Fibroblast of upper back skin (primary cell): ENCODE measurements at regions not wholly inside any gene's neighbourhood (a gene's known extent, or its start where the extent isn't known, plus 50 kb on each side); places are given as distances from the start of the nearest gene placed in this dataset.
"Not testable (repeated sequence)": the region's sequence is repeated elsewhere in the genome, so short reads cannot be mapped to it uniquely, and the experiment has no call there.

Experiments used
- DNase-seq: peaks from one replicate; pipeline ENCODE4 v3.0.0-alpha.2; 2013

DNA sequence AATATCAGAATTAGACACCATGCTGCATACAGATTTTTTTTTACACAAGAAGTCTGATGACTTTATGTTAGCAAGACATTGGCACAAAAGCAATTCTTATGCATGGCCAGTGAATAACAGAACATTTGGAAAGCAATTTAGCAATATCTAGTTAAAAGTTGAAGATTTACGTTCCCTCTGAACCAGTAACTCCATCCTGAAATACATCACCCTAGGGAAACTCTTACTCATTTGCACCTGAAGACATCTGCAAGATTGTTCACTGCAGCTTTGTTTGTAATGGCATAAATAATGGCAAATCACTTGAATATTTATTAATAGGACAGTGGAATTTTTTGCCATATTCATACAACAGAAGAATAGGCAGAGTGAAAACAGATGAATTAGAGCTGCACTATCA, 670.0 kb upstream of the NOVA1 start:
- DNase-seq, result no peak

- DNase-seq, result no peak
These were observed 672.9 kb upstream of the NOVA1 start for GRCh38 chr14:27270716-27271115.

DNA sequence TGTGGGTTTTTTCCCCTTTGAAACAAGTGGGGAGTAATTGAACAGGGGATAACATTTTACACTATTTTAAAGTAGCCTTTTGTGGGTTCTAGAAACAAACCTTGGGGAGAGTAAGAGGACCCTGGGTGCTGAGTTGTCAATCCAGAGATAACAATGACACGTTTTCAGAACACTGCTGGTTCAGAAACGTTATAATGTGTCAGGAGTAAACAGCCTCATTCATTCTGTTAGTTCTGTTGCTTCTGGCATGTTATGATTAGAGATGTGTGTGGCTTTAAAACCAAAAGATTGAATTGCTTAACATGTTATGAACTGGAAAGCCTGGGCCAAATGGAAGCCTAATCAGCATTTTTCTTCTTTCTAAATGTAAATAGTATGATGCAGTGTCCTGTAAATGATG, 680.5 kb upstream of the NOVA1 start:
- no peak for DNase-seq

- peak; percentile 6 for DNase-seq
These were observed 707.7 kb upstream of the NOVA1 start for GRCh38 chr14:27305441-27305945.

DNA sequence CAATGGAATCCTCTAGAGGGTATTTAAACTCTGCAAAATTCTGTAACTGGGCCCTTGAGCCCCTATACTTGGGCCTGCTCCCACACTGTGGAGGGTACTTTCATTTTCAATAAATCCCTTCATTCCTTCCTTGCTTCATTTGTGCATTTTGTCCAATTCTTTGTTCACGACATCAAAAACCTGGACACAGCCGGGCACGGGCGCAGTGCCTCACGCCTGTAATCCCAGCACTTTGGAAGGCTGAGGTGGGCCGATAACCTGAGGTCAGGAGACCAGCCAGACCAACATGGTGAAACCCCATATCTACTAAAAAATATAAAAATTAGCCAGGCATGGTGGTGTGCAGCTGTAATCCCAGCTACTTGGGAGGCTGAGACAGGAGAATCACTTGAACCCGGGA, 714.9 kb upstream of the NOVA1 start:
- not testable (repeated sequence) for DNase-seq

DNA sequence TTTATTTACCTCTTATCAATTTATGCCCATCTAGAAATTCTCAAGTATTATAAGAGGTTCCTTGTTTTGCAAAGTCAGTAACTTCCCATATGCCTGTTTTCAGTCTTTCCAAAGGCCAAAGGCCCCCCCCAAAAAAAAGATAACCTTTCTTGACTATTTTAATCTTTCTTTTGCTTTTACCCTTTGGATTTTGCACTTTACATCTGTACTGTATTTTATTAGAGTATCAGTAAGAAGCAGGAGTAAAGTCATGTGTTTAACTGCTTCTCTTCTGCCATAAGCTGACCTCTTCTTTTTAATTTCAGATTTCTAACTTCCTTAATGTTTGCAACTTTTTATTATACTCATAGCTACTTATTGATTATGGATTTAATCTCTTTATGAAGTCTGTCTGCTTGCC, 716.4 kb upstream of the NOVA1 start:
- DNase-seq, result no peak

- no peak for DNase-seq
These were observed 717.6 kb upstream of the NOVA1 start for GRCh38 chr14:27315477-27315876.

- no peak for DNase-seq
These were observed 718.1 kb upstream of the NOVA1 start for GRCh38 chr14:27315947-27316346.

DNA sequence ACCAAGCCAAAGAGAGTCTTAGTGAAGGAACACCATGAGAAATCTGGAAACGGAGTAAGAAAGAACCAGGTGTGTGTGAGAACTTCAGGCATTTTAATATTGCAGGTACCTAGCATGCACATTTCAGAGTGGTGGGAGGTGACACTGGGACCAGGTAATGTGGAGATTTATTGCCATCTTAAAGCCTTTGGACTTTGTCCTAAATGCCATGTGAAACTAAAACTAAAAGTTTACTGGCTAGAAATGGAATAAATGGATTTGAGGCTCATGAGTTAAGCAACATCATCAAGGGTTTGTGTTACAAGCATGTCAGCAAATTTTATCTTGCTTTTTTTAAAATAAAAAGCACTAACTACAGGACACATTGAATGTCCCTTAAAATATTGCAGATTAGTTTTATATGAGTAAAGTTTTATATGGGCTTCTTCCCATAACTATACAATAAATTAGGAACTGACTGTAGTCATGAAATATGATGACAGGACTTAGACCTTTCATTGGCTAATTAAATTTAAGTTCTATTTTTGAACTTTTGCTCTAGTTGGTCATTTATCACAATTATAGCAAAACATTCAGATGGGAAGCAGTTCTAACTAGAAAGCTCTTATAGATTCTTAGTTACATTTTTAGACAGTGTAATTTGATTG, 721.1 kb upstream of the NOVA1 start:
- DNase-seq, result no peak

DNA sequence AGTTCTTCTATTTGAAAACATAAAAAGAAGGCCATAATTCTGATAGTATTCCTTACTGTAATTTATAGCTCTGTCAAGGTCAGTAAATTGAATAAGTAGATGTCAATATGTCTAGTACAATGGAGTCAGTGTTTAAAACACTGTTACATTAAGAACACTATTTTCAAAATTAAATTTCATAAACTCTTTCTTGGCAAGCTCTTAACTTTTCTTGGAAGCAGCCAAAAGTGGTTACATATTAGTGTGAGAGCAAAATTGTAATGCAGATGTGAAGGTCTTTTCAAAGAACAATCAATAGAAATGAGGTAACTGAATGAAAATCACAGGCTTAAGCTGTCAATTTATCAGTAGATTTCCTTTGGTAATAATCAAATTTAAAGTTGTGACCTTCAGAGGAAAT, 722.4 kb upstream of the NOVA1 start:
- no peak for DNase-seq

DNA sequence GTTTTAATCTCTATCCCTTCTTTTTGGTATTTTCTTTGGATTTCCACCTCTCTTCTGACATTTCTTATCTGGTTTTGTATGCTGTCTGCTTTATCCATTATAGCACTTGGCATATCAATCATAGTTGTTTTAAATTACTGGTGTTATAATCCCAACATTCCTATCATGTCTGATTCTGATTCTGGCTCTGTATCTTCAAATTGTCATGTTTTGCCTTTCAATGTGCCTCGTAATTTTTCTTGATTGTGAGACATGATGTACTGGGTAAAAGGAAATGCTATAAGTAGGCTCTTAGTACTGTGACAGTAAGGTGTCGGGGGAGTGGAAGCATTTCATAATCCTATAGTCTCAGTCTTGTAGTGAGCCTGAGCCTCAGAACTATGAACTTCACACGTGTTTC, 729.3 kb upstream of the NOVA1 start:
- no peak for DNase-seq

- no peak for DNase-seq
These were observed 740.2 kb upstream of the NOVA1 start for GRCh38 chr14:27338012-27338411.

GRCh38 chr14:27363036-27363435, 765.2 kb upstream of the NOVA1 start:
- DNase-seq, result not testable (repeated sequence)

DNA sequence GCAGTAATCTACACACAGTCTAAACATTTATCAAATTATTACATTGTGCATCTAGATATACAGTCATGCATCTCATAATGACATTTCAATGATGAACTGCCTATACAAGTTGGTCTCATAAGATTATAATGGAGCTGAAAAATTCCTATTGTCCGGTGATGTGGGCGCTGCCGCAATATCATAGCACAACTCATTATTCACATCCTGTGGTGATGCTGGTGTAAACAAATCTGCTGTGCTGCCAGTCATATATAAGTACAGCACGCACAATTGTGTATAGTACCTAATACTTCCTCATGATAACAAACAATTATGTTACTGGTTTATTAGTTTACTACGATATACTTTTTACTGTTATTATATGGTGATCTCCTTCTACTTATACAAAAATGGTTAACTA, 768.8 kb upstream of the NOVA1 start:
- no peak for DNase-seq

DNA sequence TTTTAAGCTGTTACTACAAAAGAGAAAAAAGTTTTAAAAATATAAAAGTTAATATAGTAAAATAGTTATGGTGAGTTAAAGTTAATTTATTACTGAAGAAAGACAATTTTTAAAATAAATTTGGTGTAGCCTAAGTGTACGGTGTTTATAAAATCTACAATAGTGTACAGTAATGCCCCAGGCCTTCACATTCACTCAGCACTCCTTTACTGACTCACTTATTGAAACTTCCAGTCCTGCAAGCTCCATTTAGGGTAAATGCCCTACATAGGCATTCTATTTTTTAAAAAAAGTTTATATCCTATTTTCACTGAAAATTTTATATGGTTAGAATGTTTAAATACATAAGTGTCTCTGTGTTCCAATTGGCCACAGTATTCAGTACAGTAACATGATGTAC, 769.5 kb upstream of the NOVA1 start:
- no peak for DNase-seq

DNA sequence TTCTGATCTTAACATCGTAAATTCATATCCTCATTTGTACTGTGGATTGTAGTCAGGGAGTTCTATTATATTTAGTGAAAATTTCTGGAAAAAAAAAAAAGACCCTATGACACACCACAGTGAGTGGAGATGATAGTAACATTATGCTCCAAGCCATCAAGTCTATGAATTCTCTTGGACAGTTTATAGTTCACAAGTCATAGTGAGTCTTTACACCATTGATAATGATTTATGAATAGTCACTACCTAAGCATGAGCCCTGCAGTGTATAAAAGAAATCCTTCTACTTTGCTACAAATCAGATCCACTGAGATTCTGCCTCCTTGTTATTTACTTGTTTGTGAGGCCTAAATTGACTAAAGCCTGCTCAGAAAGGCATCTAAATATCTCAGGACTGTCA, 772.2 kb upstream of the NOVA1 start:
- DNase-seq, result no peak

DNA sequence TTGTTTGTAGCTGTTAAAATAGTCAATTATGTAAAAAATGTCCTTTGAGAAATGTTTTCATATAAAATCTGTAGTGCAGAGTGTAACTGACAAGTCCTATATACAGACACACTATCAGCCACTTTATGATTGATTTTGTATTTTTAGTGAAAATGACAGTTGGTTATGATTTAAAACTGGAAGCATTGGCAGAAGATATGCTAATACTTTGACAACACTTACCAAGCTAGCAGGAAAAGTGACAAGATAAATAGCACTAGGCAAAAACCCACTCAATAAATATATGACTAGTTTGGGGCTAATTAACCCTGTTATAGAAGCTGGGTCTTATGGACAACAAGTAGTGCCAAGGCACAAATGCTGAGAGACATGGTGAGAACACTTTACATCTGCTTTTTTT, 772.9 kb upstream of the NOVA1 start:
- DNase-seq, result no peak

GRCh38 chr14:27371209-27371608, 773.4 kb upstream of the NOVA1 start:
- DNase-seq, result no peak

GRCh38 chr14:27371868-27372267, 774.0 kb upstream of the NOVA1 start:
- DNase-seq, result no peak

GRCh38 chr14:27372771-27373170, 774.9 kb upstream of the NOVA1 start:
- DNase-seq, result no peak

DNA sequence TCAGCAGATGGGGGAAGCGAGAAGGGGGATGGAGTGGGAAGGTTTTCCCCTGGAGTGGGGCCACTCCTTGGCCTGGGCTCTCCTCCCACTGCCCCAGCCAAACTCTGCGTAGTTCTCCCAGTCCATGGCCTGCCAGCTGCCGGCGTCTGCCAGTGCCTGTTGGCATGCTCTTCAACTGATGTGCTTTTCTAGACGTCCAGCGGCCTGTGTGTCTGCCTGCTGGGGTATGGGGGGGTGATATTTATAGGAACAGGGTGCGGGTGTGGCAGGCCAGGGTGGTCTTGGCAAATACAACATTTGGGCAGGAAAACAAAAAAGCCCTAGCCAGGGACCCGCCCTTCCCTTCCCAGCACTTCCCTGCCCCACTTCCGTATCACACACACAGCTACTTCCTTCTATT, 786.3 kb upstream of the NOVA1 start:
- DNase-seq, result no peak

DNA sequence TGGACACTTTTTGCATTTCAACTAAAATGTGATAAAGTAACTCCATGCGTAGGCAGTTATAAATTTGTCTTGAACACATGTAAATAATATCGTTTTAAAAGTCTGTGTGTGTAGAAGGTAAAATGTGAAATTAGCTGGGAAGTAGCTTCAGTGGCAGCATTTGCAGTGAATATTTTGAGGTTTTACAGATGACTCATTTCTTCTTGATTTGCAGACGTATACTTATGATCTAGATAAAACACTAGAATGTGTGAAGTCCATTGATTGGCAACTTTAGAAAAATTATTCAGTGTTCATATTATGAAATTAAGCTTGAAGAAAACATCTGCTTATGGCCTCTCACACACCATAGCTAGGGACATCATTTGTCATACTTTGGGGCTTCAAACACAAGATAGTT, 788.6 kb upstream of the NOVA1 start:
- DNase-seq, result peak; percentile 43

GRCh38 chr14:27387463-27387862, 789.6 kb upstream of the NOVA1 start:
- peak; percentile 74 for DNase-seq

DNA sequence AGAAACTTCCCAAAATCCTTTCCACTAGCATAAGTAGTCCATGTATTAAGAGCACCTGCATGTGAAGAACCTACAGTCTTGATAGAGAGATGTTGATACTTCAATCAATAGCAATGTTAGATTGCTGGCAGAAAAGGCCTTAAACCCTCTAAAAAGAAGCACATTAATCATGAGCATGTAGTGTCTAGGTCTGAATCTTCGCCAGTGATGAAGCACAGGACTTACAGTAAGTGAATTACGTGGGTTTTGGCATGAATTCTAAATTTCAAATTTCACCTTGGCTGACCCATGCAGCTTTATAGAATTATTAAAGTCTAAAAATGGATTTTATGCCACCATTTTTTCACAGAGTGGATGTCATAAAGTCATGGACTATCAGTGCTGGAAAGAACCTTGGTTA, 791.6 kb upstream of the NOVA1 start:
- peak; percentile 83 for DNase-seq

GRCh38 chr14:27390155-27390554, 792.3 kb upstream of the NOVA1 start:
- DNase-seq, result peak; percentile 62
